ENCODE measurements at regions not wholly inside any gene's neighbourhood (a gene's known extent, or its start where the extent isn't known, plus 50 kb on each side); places are given as distances from the start of the nearest gene placed in this dataset.

DNA sequence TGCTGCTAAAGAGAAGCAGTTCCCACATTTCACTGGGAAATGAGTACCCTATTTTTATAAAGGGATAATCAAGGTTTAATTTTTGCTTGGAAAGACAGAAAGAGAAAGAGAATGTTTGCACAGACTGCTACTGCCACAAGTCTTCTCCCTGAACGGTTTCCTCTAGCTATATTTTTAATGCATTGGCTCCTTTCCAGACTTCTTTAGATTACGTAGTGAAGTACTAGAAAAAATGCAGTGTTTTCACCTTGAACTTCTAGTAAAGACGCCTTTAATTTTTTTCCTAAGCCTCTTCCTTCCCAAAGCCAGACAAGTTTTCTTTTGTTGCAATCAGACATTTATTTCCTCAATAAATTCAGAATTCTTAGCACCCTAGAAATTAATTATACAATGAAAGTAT, 248.3 kb upstream of the CCDC54 start:
- TF ChIP-seq POLR2A (IDR thresholded peaks at IDR 0.05) (no peak), EP300 (IDR thresholded peaks at IDR 0.05) (no peak), POLR2AphosphoS5 (IDR thresholded peaks at IDR 0.05) (no peak)
- TF ChIP-seq, protein P1, sequence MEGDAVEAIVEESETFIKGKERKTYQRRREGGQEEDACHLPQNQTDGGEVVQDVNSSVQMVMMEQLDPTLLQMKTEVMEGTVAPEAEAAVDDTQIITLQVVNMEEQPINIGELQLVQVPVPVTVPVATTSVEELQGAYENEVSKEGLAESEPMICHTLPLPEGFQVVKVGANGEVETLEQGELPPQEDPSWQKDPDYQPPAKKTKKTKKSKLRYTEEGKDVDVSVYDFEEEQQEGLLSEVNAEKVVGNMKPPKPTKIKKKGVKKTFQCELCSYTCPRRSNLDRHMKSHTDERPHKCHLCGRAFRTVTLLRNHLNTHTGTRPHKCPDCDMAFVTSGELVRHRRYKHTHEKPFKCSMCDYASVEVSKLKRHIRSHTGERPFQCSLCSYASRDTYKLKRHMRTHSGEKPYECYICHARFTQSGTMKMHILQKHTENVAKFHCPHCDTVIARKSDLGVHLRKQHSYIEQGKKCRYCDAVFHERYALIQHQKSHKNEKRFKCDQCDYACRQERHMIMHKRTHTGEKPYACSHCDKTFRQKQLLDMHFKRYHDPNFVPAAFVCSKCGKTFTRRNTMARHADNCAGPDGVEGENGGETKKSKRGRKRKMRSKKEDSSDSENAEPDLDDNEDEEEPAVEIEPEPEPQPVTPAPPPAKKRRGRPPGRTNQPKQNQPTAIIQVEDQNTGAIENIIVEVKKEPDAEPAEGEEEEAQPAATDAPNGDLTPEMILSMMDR (IDR thresholded peaks at IDR 0.05) = no peak

Data from upper lobe of left lung (tissue), 4 donors.